Glutamatergic neuron (in vitro differentiated cells): ENCODE measurements at regions not wholly inside any gene's neighbourhood (a gene's known extent, or its start where the extent isn't known, plus 50 kb on each side); places are given as distances from the start of the nearest gene placed in this dataset.

Experiments used
- DNase-seq: peaks from one replicate; pipeline ENCODE4 v3.0.0; 2022
- H3K27ac Mint-ChIP-seq: one replicate; pipeline ENCODE4 v1.8.0; 2020; ENCODE audit warnings: mild to moderate bottlenecking, mixed read lengths, inconsistent platforms; ENCODE audit not compliant: unreplicated experiment
- H3K27me3 Mint-ChIP-seq: one replicate; pipeline ENCODE4 v1.8.0; 2020; ENCODE audit warnings: mild to moderate bottlenecking, moderate library complexity, mixed read lengths, inconsistent platforms; ENCODE audit not compliant: unreplicated experiment
- H3K36me3 Mint-ChIP-seq: one replicate; pipeline ENCODE4 v1.8.0; 2020; ENCODE audit warnings: mild to moderate bottlenecking, mixed read lengths, inconsistent platforms; ENCODE audit not compliant: unreplicated experiment
- H3K4me1 Mint-ChIP-seq: one replicate; pipeline ENCODE4 v1.8.0; 2020; ENCODE audit warnings: mild to moderate bottlenecking, low read depth, mixed read lengths, inconsistent platforms; ENCODE audit not compliant: unreplicated experiment
- H3K4me3 Mint-ChIP-seq: one replicate; pipeline ENCODE4 v1.8.0; 2020; ENCODE audit warnings: mild to moderate bottlenecking, mixed read lengths, inconsistent platforms; ENCODE audit not compliant: unreplicated experiment
- H3K9me3 Mint-ChIP-seq: one replicate; pipeline ENCODE4 v1.8.0; 2020; ENCODE audit warnings: mild to moderate bottlenecking, moderate library complexity, mixed read lengths, inconsistent platforms; ENCODE audit not compliant: unreplicated experiment
- CTCF ChIP-seq: fragments of 200-600 bp; sonication (generic); IDR thresholded peaks from one replicate; pipeline ENCODE4 v1.5.0; 2021; ENCODE audit not compliant: partially characterized antibody, unreplicated experiment

GRCh38 chr7:41000042-41000441 lies 702.8 kb downstream of the INHBA start:
- Mint-ChIP-seq H3K9me3 (no peaks in the 10 kb centered on the region), H3K36me3 (peaks cover 8% of the 10 kb centered on the region), H3K4me3 (no peak overlapping the region), H3K27me3 (peaks cover 2% of the 10 kb centered on the region), H3K4me1 (peaks cover 3% of the 10 kb centered on the region), H3K27ac (no peak overlapping the region)
- no peak for DNase-seq
- TF ChIP-seq CTCF = no peak

DNA sequence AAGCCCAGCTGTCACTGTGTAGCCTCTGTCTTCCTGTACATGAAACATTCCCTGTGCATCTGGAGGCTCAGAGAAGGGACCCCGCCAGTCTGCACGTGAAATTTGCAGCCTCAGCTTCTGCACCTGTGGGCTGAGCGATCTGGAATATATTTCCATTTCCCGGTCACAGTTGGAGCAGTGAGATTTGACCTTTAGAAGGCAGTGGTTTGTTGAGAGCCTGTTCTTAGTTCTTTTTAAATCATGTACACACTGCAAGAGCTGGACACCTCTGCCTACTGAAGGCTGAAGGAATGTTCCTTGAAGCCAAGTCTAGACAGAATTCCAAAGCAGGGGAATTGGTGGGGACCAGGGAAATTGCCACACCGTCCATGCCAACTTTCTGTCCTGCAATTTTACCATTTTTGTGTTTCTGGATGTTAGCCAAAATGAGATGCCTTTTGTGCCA lies 706.6 kb downstream of the INHBA start:
- no peak for DNase-seq
- peaks cover 3% of the 10 kb centered on the region for H3K4me1 Mint-ChIP-seq
- H3K27ac Mint-ChIP-seq = no peak overlapping the region
- peaks cover 1% of the 10 kb centered on the region for H3K27me3 Mint-ChIP-seq
- no peaks in the 10 kb centered on the region for H3K9me3 Mint-ChIP-seq
- no peak overlapping the region for H3K4me3 Mint-ChIP-seq
- TF ChIP-seq CTCF = no peak
- H3K36me3 Mint-ChIP-seq = peaks cover 3% of the 10 kb centered on the region

DNA sequence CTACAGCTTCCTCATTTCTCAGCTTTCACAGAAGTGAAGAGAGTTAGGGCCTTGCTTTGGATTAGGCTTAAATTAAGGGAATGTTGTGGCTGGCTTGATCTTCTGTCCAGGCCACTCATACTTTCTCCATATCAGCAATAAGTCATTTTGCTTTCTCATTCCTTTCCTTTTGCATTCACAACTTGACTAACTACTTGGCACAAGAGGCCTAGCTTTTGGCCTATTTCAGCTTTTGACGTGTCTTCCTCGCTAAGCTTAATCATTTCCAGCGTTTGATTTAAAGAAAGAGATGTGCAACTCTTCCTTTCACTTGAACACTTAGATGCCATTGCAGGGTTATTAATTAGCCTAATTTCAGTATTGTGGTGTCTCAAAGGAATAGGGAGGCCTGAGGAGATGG lies 712.0 kb downstream of the INHBA start:
- Mint-ChIP-seq H3K36me3 (no peaks in the 10 kb centered on the region), H3K9me3 (no peaks in the 10 kb centered on the region), H3K27ac (no peak overlapping the region), H3K4me3 (no peak overlapping the region), H3K4me1 (no peaks in the 10 kb centered on the region), H3K27me3 (no peaks in the 10 kb centered on the region)
- no peak for DNase-seq
- TF ChIP-seq CTCF = no peak

- Mint-ChIP-seq H3K27ac (no peak overlapping the region), H3K9me3 (no peaks in the 10 kb centered on the region), H3K36me3 (no peaks in the 10 kb centered on the region), H3K4me1 (no peaks in the 10 kb centered on the region), H3K27me3 (no peaks in the 10 kb centered on the region), H3K4me3 (no peak overlapping the region)
- no peak for TF ChIP-seq CTCF
- no peak for DNase-seq
These were observed 715.3 kb downstream of the INHBA start for GRCh38 chr7:40987571-40987970.

GRCh38 chr7:40986351-40986873 lies 716.5 kb downstream of the INHBA start:
- TF ChIP-seq CTCF = no peak
- Mint-ChIP-seq H3K27me3 (no peaks in the 10 kb centered on the region), H3K4me1 (no peaks in the 10 kb centered on the region), H3K36me3 (no peaks in the 10 kb centered on the region), H3K27ac (no peak overlapping the region), H3K9me3 (no peaks in the 10 kb centered on the region), H3K4me3 (no peak overlapping the region)
- DNase-seq = no peak
